DND-41 (cell line): ENCODE measurements at regions not wholly inside any gene's neighbourhood (a gene's known extent, or its start where the extent isn't known, plus 50 kb on each side); places are given as distances from the start of the nearest gene placed in this dataset.

Experiments used
- ATAC-seq: fragments of 200-7000 bp; cut with Tn5 transposase; 3 replicates; pipeline ENCODE4 v1.9.1; 2021; ENCODE audit warnings: low read depth; ENCODE audit not compliant: insufficient read depth
- DNase-seq: peaks from one replicate; pipeline ENCODE4 v3.0.0-alpha.2; 2020
- H2AFZ ChIP-seq: 2 replicates; pipeline ENCODE4 v1.6.0; 2012; ENCODE audit warnings: low read depth, low read length
- H3K27ac ChIP-seq: 2 replicates; pipeline ENCODE4 v1.5.1; 2012; ENCODE audit warnings: low read length, inconsistent platforms
- H3K27me3 ChIP-seq: fragments of 200-600 bp; sonication (generic); 2 replicates; pipeline ENCODE4 v1.6.0; 2012; ENCODE audit warnings: low read length, mild to moderate bottlenecking, inconsistent platforms; ENCODE audit not compliant: insufficient read depth, poor library complexity
- H3K36me3 ChIP-seq: 2 replicates; pipeline ENCODE4 v1.5.1; 2012; ENCODE audit warnings: low read length, inconsistent platforms; ENCODE audit not compliant: insufficient read depth
- H3K4me1 ChIP-seq: 2 replicates; pipeline ENCODE4 v1.5.1; 2012; ENCODE audit warnings: mild to moderate bottlenecking, low read length; ENCODE audit not compliant: insufficient read depth
- H3K4me2 ChIP-seq: 2 replicates; pipeline ENCODE4 v1.6.0; 2012; ENCODE audit warnings: mild to moderate bottlenecking, moderate library complexity, low read length, inconsistent platforms; ENCODE audit not compliant: insufficient read depth
- H3K4me3 ChIP-seq, 2 experiments: fragments of 200-600 bp in 1 of 2; shearing (Covaris generic) in 1 of 2; 2 replicates each; pipeline ENCODE4 v1.5.1; 2012 to 2016; ENCODE audit warnings: inconsistent platforms in 2 of 2, low read length in 2 of 2, mild to moderate bottlenecking in 2 of 2, low read depth in 1 of 2, moderate library complexity in 1 of 2
- H3K79me2 ChIP-seq: 2 replicates; pipeline ENCODE4 v1.6.0; 2012; ENCODE audit warnings: low read length, inconsistent platforms; ENCODE audit not compliant: insufficient read depth
- H3K9ac ChIP-seq: 2 replicates; pipeline ENCODE4 v1.6.0; 2012; ENCODE audit warnings: low read depth, mild to moderate bottlenecking, inconsistent platforms, low read length, moderate library complexity
- H3K9me3 ChIP-seq: 2 replicates; pipeline ENCODE4 v1.5.1; 2012; ENCODE audit warnings: low read length, moderate library complexity, mild to moderate bottlenecking, inconsistent platforms; ENCODE audit not compliant: insufficient read depth, severe bottlenecking
- H4K20me1 ChIP-seq: 2 replicates; pipeline ENCODE4 v1.6.0; 2012; ENCODE audit warnings: low read length; ENCODE audit not compliant: insufficient read depth
- CTCF ChIP-seq: IDR thresholded peaks from 2 replicates; pipeline ENCODE4 v1.5.1; 2012; ENCODE audit warnings: borderline replicate concordance, low read length, moderate library complexity, mild to moderate bottlenecking; ENCODE audit not compliant: poor library complexity, severe bottlenecking; ENCODE audit errors: extremely low read depth
- EZH2 ChIP-seq: IDR thresholded peaks from 3 replicates; pipeline ENCODE4 v1.6.1; 2012; ENCODE audit warnings: borderline replicate concordance, low read depth, mild to moderate bottlenecking, moderate library complexity, low read length, inconsistent platforms; ENCODE audit not compliant: severe bottlenecking

- no peaks in the 10 kb centered on the region for H3K36me3 ChIP-seq
- H4K20me1 ChIP-seq = no peaks in the 10 kb centered on the region
- no peak overlapping the region for H2AFZ ChIP-seq
- ATAC-seq (no peak), DNase-seq (no peak)
- H3K4me3 ChIP-seq = no peak overlapping the region
- no peaks in the 10 kb centered on the region for H3K4me1 ChIP-seq
- peaks cover 3% of the 10 kb centered on the region for H3K27me3 ChIP-seq
- no peak overlapping the region for H3K4me2 ChIP-seq
- no peak overlapping the region for H3K27ac ChIP-seq
- no peaks in the 10 kb centered on the region for H3K79me2 ChIP-seq
- no peaks in the 10 kb centered on the region for H3K9me3 ChIP-seq
- H3K9ac ChIP-seq = no peak overlapping the region
- TF ChIP-seq EZH2 (no peak), CTCF (no peak)
Measured at GRCh38 chr1:87712261-87713010, 383.8 kb downstream of the LMO4 start.

GRCh38 chr1:87714278-87714677 is 385.6 kb downstream of the LMO4 start:
- no peak overlapping the region for H3K4me3 ChIP-seq
- H3K4me1 ChIP-seq = no peaks in the 10 kb centered on the region
- H3K9ac ChIP-seq = no peak overlapping the region
- DNase-seq = no peak
- H3K36me3 ChIP-seq = no peaks in the 10 kb centered on the region
- H4K20me1 ChIP-seq = no peaks in the 10 kb centered on the region
- no peak overlapping the region for H3K4me2 ChIP-seq
- ATAC-seq = no peak
- no peak overlapping the region for H3K27ac ChIP-seq
- TF ChIP-seq CTCF (no peak), EZH2 (no peak)
- no peaks in the 10 kb centered on the region for H3K79me2 ChIP-seq
- no peaks in the 10 kb centered on the region for H3K27me3 ChIP-seq
- H3K9me3 ChIP-seq = no peaks in the 10 kb centered on the region
- no peak overlapping the region for H2AFZ ChIP-seq

GRCh38 chr1:87715052-87715451 is 386.4 kb downstream of the LMO4 start:
- Histone ChIP-seq H3K4me1 (no peaks in the 10 kb centered on the region), H3K9ac (no peak overlapping the region), H4K20me1 (no peaks in the 10 kb centered on the region), H3K79me2 (no peaks in the 10 kb centered on the region), H3K36me3 (no peaks in the 10 kb centered on the region), H3K4me2 (no peak overlapping the region), H3K9me3 (no peaks in the 10 kb centered on the region), H3K27ac (no peak overlapping the region), H3K27me3 (no peaks in the 10 kb centered on the region), H2AFZ (no peak overlapping the region), H3K4me3 (no peak overlapping the region)
- TF ChIP-seq CTCF = no peak
- no peak for TF ChIP-seq EZH2
- no peak for DNase-seq
- ATAC-seq = no peak

- TF ChIP-seq EZH2 = no peak
- DNase-seq (no peak), ATAC-seq (no peak)
- Histone ChIP-seq H4K20me1 (no peaks in the 10 kb centered on the region), H3K79me2 (no peaks in the 10 kb centered on the region), H3K4me1 (no peaks in the 10 kb centered on the region), H3K4me3 (no peak overlapping the region), H2AFZ (no peak overlapping the region), H3K4me2 (no peak overlapping the region), H3K27ac (no peak overlapping the region), H3K9ac (no peak overlapping the region), H3K36me3 (no peaks in the 10 kb centered on the region), H3K27me3 (no peaks in the 10 kb centered on the region), H3K9me3 (no peaks in the 10 kb centered on the region)
Measured at GRCh38 chr1:87715471-87715870, 386.8 kb downstream of the LMO4 start.
